OCI-LY7 (cell line): ENCODE measurements at regions not wholly inside any gene's neighbourhood (a gene's known extent, or its start where the extent isn't known, plus 50 kb on each side); places are given as distances from the start of the nearest gene placed in this dataset.

Source experiments
- BruUV-seq: library from RNA; stranded (reverse); fragments of 400-500 nt; replicated peaks from 2 replicates; lab custom pipeline; 2021; lab: Mats Ljungman, UMichigan
- CTCF ChIA-PET: fragments of 300-600 bp; sonication (Branson Sonifier 250); formaldehyde crosslinking; loops from one replicate; lab custom pipeline; 2022; ENCODE audit warnings: antibody characterized with exemption; ENCODE audit not compliant: unreplicated experiment; lab: Charles Lee
- POLR2A ChIA-PET: fragments of 300-600 bp; sonication (Branson Sonifier 250); formaldehyde crosslinking; loops from one replicate; lab custom pipeline; 2022; ENCODE audit warnings: antibody characterized with exemption; lab: Charles Lee
- DNase-seq: peaks from one replicate; pipeline ENCODE4 v3.0.0-alpha.2; 2015; ENCODE audit warnings: low spot score
- H2AFZ ChIP-seq: fragments of 200-600 bp; sonication (generic), shearing (Covaris generic); 2 replicates; pipeline ENCODE4 v1.6.1; 2014; ENCODE audit warnings: mild to moderate bottlenecking, antibody characterized with exemption, low read length, moderate library complexity
- H3K27ac ChIP-seq: fragments of 200-600 bp; sonication (generic); 2 replicates; pipeline ENCODE4 v1.5.1; 2014; ENCODE audit warnings: mixed run types, low read depth, mild to moderate bottlenecking, moderate library complexity, low read length, inconsistent platforms; ENCODE audit not compliant: poor library complexity, severe bottlenecking
- H3K36me3 ChIP-seq: fragments of 200-600 bp; sonication (generic); 2 replicates; pipeline ENCODE4 v1.6.1; 2014; ENCODE audit warnings: mild to moderate bottlenecking, antibody characterized with exemption, low read length, moderate library complexity, mixed read lengths; ENCODE audit not compliant: insufficient read depth
- H3K4me1 ChIP-seq: fragments of 200-600 bp; sonication (generic); 2 replicates; pipeline ENCODE4 v1.5.1; 2014; ENCODE audit warnings: mild to moderate bottlenecking, low read length; ENCODE audit not compliant: insufficient read depth, poor library complexity, severe bottlenecking
- H3K4me2 ChIP-seq: fragments of 200-600 bp; sonication (generic); 2 replicates; pipeline ENCODE4 v1.6.1; 2014; ENCODE audit warnings: mild to moderate bottlenecking, low read length
- H3K4me3 ChIP-seq: fragments of 200-600 bp; sonication (generic); 2 replicates; pipeline ENCODE4 v1.5.1; 2014; ENCODE audit warnings: mild to moderate bottlenecking, low read depth, low read length; ENCODE audit not compliant: poor library complexity, severe bottlenecking
- H3K79me2 ChIP-seq: fragments of 200-600 bp; sonication (generic); 2 replicates; pipeline ENCODE4 v1.6.1; 2016; ENCODE audit warnings: low read depth, mild to moderate bottlenecking, low read length, moderate library complexity, mixed read lengths; ENCODE audit not compliant: insufficient read depth
- H3K9me2 ChIP-seq: fragments of 200-600 bp; sonication (generic); 2 replicates; pipeline ENCODE4 v1.6.1; 2016; ENCODE audit warnings: mild to moderate bottlenecking, low read length, mixed read lengths; ENCODE audit not compliant: insufficient read depth
- H3K9me3 ChIP-seq: fragments of 200-600 bp; sonication (generic); 2 replicates; pipeline ENCODE4 v1.6.1; 2014; ENCODE audit warnings: mild to moderate bottlenecking, mixed run types, low read length, mixed read lengths
- H4K20me1 ChIP-seq: fragments of 200-600 bp; sonication (generic); 2 replicates; pipeline ENCODE4 v1.6.1; 2014; ENCODE audit warnings: mild to moderate bottlenecking, antibody characterized with exemption, low read length, moderate library complexity, mixed read lengths; ENCODE audit not compliant: insufficient read depth
- CTCF ChIP-seq: fragments of 200-600 bp; sonication (generic); conservative IDR thresholded peaks from 2 replicates; pipeline ENCODE4 v1.5.1; 2014; ENCODE audit warnings: mild to moderate bottlenecking, antibody characterized with exemption, low read length, moderate library complexity, mixed read lengths
- EZH2phosphoT487 ChIP-seq: fragments of 200-600 bp; sonication (generic); IDR thresholded peaks from 2 replicates; pipeline ENCODE4 v1.6.1; 2018; ENCODE audit warnings: low read depth, borderline replicate concordance, mild to moderate bottlenecking, mixed run types, antibody characterized with exemption, low read length, moderate library complexity, mixed read lengths
- intact Hi-C: fragments of 100-400 bp; cut with micrococcal nuclease; formaldehyde crosslinking; loops from one replicate; pipeline ENCODE4 v1.10.0; 2022; ENCODE audit not compliant: unreplicated experiment

GRCh38 chr7:17171427-17171826 lies 127.0 kb upstream of the AHR start:
- intact Hi-C loops: no loop called here

DNA sequence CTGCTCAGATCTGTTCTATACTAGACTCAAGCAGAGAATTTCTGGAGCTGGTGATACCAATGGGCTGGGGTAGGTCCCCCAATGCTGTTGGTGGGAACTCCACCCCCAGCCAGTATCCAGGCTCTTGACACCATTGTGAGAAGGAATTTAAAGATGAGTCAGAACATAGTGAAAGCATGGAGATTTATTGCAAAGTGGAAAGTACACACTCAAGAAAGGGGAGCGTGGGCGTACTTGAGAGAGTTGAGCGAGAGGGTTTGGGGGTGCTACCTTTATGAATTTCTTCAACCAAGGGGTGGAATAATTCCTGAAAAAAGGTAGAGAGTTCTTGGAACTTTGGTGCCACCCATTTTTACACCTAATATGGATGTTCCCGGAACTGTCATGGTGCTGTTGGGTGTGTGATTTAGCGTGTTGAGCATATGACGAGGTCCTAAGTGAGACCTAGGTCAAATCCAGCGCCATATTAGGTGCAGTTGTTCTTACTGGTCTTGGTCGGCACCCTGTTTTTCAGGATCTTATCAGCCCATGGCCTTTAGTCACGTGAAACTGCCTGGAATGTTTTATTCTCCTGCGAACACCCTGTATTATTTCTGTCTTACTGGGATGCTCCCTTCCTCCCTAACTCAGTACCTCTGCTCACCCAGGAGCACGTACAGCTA lies 122.0 kb upstream of the AHR start:
- H3K4me1 ChIP-seq: no peaks in the 10 kb centered on the region
- H3K4me2 ChIP-seq: no peak overlapping the region
- no peak overlapping the region for H3K4me3 ChIP-seq
- no peaks in the 10 kb centered on the region for H4K20me1 ChIP-seq
- no peaks in the 10 kb centered on the region for H3K79me2 ChIP-seq
- H2AFZ ChIP-seq: no peak overlapping the region
- H3K36me3 ChIP-seq: no peaks in the 10 kb centered on the region
- no TSS peak for BruUV-seq
- CTCF ChIA-PET: no interaction called here
- no peak for DNase-seq
- no peaks in the 10 kb centered on the region for H3K9me3 ChIP-seq
- H3K9me2 ChIP-seq: no peaks in the 10 kb centered on the region
- no peak overlapping the region for H3K27ac ChIP-seq
- intact Hi-C loops: no loop called here
- POLR2A ChIA-PET: no interaction called here
- TF ChIP-seq EZH2phosphoT487 (no peak), CTCF (no peak)

More at GRCh38 chr7:17171427-17171826, 127.0 kb upstream of the AHR start:
- POLR2A ChIA-PET: no interaction called here
- no peak for TF ChIP-seq EZH2phosphoT487
- TF ChIP-seq CTCF: no peak
- DNase-seq: no peak
- Histone ChIP-seq H3K36me3 (no peaks in the 10 kb centered on the region), H3K9me2 (no peaks in the 10 kb centered on the region), H3K27ac (no peak overlapping the region), H3K79me2 (no peaks in the 10 kb centered on the region), H2AFZ (no peak overlapping the region), H3K4me3 (no peak overlapping the region), H3K4me2 (no peak overlapping the region), H3K4me1 (no peaks in the 10 kb centered on the region), H3K9me3 (no peaks in the 10 kb centered on the region), H4K20me1 (no peaks in the 10 kb centered on the region; the same call in 1 of the 2 replicates)
- BruUV-seq: no TSS peak
- CTCF ChIA-PET: no interaction called here

DNA sequence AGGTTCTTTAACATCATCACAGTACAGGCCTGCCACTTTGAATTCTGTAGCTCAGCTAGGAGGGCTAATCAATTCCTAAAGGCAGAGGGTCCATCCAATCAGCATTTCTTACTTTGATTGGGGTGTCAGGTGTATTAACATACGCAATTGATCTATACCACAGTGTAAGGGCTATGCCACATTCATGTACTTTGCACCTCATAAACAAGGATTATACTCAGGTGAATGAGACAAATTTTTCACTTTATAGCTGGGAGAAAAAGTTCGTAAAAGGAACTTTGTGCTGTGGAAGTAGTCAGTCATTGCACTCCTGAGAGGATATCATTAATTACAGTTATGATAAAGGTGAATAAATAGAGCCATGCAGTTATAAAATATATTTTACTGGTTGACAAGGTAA lies 119.9 kb upstream of the AHR start:
- no peak for DNase-seq
- POLR2A ChIA-PET: interaction anchor here (1.6 kb wide), 1 partner anchor 26 kb away, joined by 3 read pairs; no protein-coding TSS in a partner anchor
- intact Hi-C loops: no loop called here
- no peaks in the 10 kb centered on the region for H3K9me2 ChIP-seq
- no peaks in the 10 kb centered on the region for H3K36me3 ChIP-seq
- no peaks in the 10 kb centered on the region for H3K79me2 ChIP-seq
- H3K4me2 ChIP-seq: no peak overlapping the region
- no TSS peak for BruUV-seq
- TF ChIP-seq EZH2phosphoT487: no peak
- H4K20me1 ChIP-seq: no peaks in the 10 kb centered on the region
- H3K9me3 ChIP-seq: no peaks in the 10 kb centered on the region
- CTCF ChIA-PET: no interaction called here
- no peaks in the 10 kb centered on the region for H3K4me1 ChIP-seq
- H3K27ac ChIP-seq: no peak overlapping the region
- H2AFZ ChIP-seq: no peak overlapping the region
- no peak overlapping the region for H3K4me3 ChIP-seq
